Mesenchymal stem cell (in vitro differentiated cells and primary cell): ENCODE measurements at regions not wholly inside any gene's neighbourhood (a gene's known extent, or its start where the extent isn't known, plus 50 kb on each side); places are given as distances from the start of the nearest gene placed in this dataset.

Source experiments
- DNase-seq: peaks from one replicate; pipeline ENCODE4 v3.0.0-alpha.2; 2013
- H2AFZ ChIP-seq: one replicate; pipeline ENCODE4 v1.6.1; 2013; ENCODE audit warnings: low read depth, mild to moderate bottlenecking, control low read depth, inconsistent platforms, low read length, moderate library complexity
- H2AK5ac ChIP-seq: 2 replicates; pipeline ENCODE4 v1.6.1; 2013; ENCODE audit warnings: low read length, moderate library complexity, mild to moderate bottlenecking, inconsistent platforms; ENCODE audit not compliant: severe bottlenecking
- H2BK120ac ChIP-seq: one replicate; pipeline ENCODE4 v1.6.1; 2013; ENCODE audit warnings: low read depth, mild to moderate bottlenecking, inconsistent platforms, low read length, moderate library complexity
- H2BK12ac ChIP-seq, 2 experiments: one replicate each; pipeline ENCODE4 v1.6.1; 2013; ENCODE audit warnings: inconsistent platforms in 2 of 2, low read length in 2 of 2, mild to moderate bottlenecking in 2 of 2, moderate library complexity in 2 of 2, control low read depth in 1 of 2
- H2BK15ac ChIP-seq: one replicate; pipeline ENCODE4 v1.6.1; 2013; ENCODE audit warnings: mild to moderate bottlenecking, low read depth, inconsistent platforms; ENCODE audit not compliant: poor library complexity, severe bottlenecking
- H2BK5ac ChIP-seq: 2 replicates; pipeline ENCODE4 v1.6.1; 2013; ENCODE audit warnings: low read depth, mild to moderate bottlenecking, low read length, control low read depth, inconsistent platforms; ENCODE audit not compliant: poor library complexity, severe bottlenecking
- H3K14ac ChIP-seq, 2 experiments: one replicate each; pipeline ENCODE4 v1.6.1; 2013; ENCODE audit warnings: inconsistent platforms in 2 of 2, low read length in 2 of 2, control low read depth in 1 of 2, mild to moderate bottlenecking in 1 of 2, moderate library complexity in 1 of 2
- H3K18ac ChIP-seq, 2 experiments: one replicate each; pipeline ENCODE4 v1.6.1; 2013; ENCODE audit warnings: inconsistent platforms in 2 of 2, low read length in 2 of 2, control low read depth in 1 of 2, low read depth in 1 of 2, mild to moderate bottlenecking in 1 of 2
- H3K23ac ChIP-seq, 2 experiments: one replicate each; pipeline ENCODE4 v1.6.1; 2013; ENCODE audit warnings: inconsistent platforms in 2 of 2, low read length in 2 of 2, mild to moderate bottlenecking in 2 of 2, moderate library complexity in 2 of 2, control low read depth in 1 of 2
- H3K27ac ChIP-seq: 2 replicates; pipeline ENCODE4 v1.5.1; 2013; ENCODE audit warnings: mild to moderate bottlenecking, moderate library complexity, low read length, control low read depth, inconsistent platforms; ENCODE audit not compliant: poor library complexity, severe bottlenecking
- H3K27me3 ChIP-seq, 2 experiments: 2 replicates each; pipeline versions ENCODE4 v1.6.1 to v1.7.0; 2013; ENCODE audit warnings: low read length in 2 of 2, mild to moderate bottlenecking in 2 of 2, moderate library complexity in 2 of 2, control low read depth in 1 of 2, inconsistent platforms in 1 of 2; ENCODE audit not compliant: control insufficient read depth in 1 of 2, insufficient read depth in 1 of 2
- H3K36me3 ChIP-seq, 2 experiments: 2 replicates each; pipeline versions ENCODE4 v1.6.1 to v1.7.0; 2013; ENCODE audit warnings: low read length in 2 of 2, control low read depth in 1 of 2, inconsistent platforms in 1 of 2, low read depth in 1 of 2, mild to moderate bottlenecking in 1 of 2; ENCODE audit not compliant: insufficient read depth in 2 of 2, control insufficient read depth in 1 of 2
- H3K4ac ChIP-seq, 2 experiments: one replicate each; pipeline ENCODE4 v1.6.1; 2013; ENCODE audit warnings: inconsistent platforms in 2 of 2, low read length in 2 of 2, mild to moderate bottlenecking in 2 of 2, moderate library complexity in 2 of 2, control low read depth in 1 of 2, low read depth in 1 of 2
- H3K4me1 ChIP-seq: 2 replicates; pipeline ENCODE4 v1.6.1; 2013; ENCODE audit warnings: low read depth, low read length, control low read depth; ENCODE audit not compliant: control insufficient read depth, insufficient read depth
- H3K4me2 ChIP-seq: 2 replicates; pipeline ENCODE4 v1.6.1; 2013; ENCODE audit warnings: low read length, mild to moderate bottlenecking, inconsistent platforms; ENCODE audit not compliant: poor library complexity, severe bottlenecking
- H3K4me3 ChIP-seq, 2 experiments: 2 replicates each; pipeline versions ENCODE4 v1.5.1 to v1.7.0; 2013; ENCODE audit warnings: low read length in 2 of 2, mild to moderate bottlenecking in 2 of 2, control low read depth in 1 of 2, low read depth in 1 of 2; ENCODE audit not compliant: insufficient read depth in 1 of 2
- H3K79me1 ChIP-seq: replicated peaks from 2 replicates; pipeline ENCODE4 v1.6.1; 2013; ENCODE audit warnings: mild to moderate bottlenecking, control low read depth, low read length, inconsistent platforms; ENCODE audit not compliant: poor library complexity, severe bottlenecking
- H3K9ac ChIP-seq: 2 replicates; pipeline ENCODE4 v1.7.0; 2013; ENCODE audit warnings: mild to moderate bottlenecking, low read length, moderate library complexity
- H3K9me3 ChIP-seq: 2 replicates; pipeline ENCODE4 v1.7.0; 2013; ENCODE audit warnings: mild to moderate bottlenecking, low read length; ENCODE audit not compliant: control insufficient read depth
- H4K8ac ChIP-seq: one replicate; pipeline ENCODE4 v1.6.1; 2013; ENCODE audit warnings: inconsistent platforms, mild to moderate bottlenecking, low read length, moderate library complexity
- H4K91ac ChIP-seq: one replicate; pipeline ENCODE4 v1.6.1; 2013; ENCODE audit warnings: mild to moderate bottlenecking, low read length, inconsistent platforms
- WGBS: methylation state at CpG from one replicate; pipeline ENCODE4 v1.1.7; 2013; ENCODE audit warnings: mixed read lengths; 5-methylcytosine and 5-hydroxymethylcytosine counted together

GRCh38 chr4:14066979-14067378, 439.5 kb upstream of the BOD1L1 start:
- H3K14ac ChIP-seq: no peak overlapping the region
- H3K9me3 ChIP-seq: peaks cover under 1% of the 10 kb centered on the region
- no peak overlapping the region for H3K4me2 ChIP-seq
- H3K23ac ChIP-seq: no peak overlapping the region
- H4K8ac ChIP-seq: no peak overlapping the region
- H2BK12ac ChIP-seq: no peak overlapping the region
- no peak overlapping the region for H2BK15ac ChIP-seq
- H4K91ac ChIP-seq: no peak overlapping the region
- WGBS: 93% methylated on average over 1 of the region's 1 CpG
- no peak overlapping the region for H2BK5ac ChIP-seq
- H2AFZ ChIP-seq: no peak overlapping the region
- no peak overlapping the region for H2AK5ac ChIP-seq
- no peaks in the 10 kb centered on the region for H3K4me1 ChIP-seq
- DNase-seq: no peak
- no peak overlapping the region for H3K27ac ChIP-seq
- H3K36me3 ChIP-seq: no peaks in the 10 kb centered on the region
- no peak overlapping the region for H2BK120ac ChIP-seq
- H3K4ac ChIP-seq: no peak overlapping the region
- no peak overlapping the region for H3K18ac ChIP-seq
- no peaks in the 10 kb centered on the region for H3K27me3 ChIP-seq
- no peaks in the 10 kb centered on the region for H3K79me1 ChIP-seq
- H3K9ac ChIP-seq: no peak overlapping the region
- no peak overlapping the region for H3K4me3 ChIP-seq

DNA sequence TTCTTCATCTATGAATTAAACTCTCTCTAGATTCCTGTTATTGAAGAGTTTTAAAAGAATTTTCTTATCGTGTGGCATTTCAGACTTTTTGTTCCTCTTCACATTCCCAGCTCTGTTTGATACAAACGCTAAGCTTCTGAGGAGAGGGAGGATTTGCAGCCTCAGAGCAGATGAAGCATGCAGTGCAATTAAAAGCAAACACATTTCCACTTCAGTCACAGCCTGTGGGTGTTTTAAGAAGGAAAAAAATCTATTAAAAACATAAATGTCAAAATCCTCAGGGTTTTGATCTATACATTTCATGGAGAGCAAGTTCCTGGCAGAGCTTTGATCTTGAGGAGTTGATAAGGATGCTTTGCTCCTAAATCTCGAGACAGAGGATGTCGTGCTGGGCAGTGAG, 442.4 kb upstream of the BOD1L1 start:
- Histone ChIP-seq H3K9me3 (peaks cover 16% of the 10 kb centered on the region), H3K36me3 (no peaks in the 10 kb centered on the region), H3K4me1 (no peaks in the 10 kb centered on the region), H2AFZ (no peak overlapping the region), H3K9ac (no peak overlapping the region), H3K27me3 (no peaks in the 10 kb centered on the region), H2AK5ac (no peak overlapping the region), H3K23ac (no peak overlapping the region), H2BK5ac (no peak overlapping the region), H2BK120ac (no peak overlapping the region), H4K91ac (no peak overlapping the region), H3K14ac (no peak overlapping the region), H3K4ac (no peak overlapping the region), H3K4me3 (no peak overlapping the region), H3K18ac (no peak overlapping the region), H3K27ac (no peak overlapping the region), H3K79me1 (no peaks in the 10 kb centered on the region), H3K4me2 (no peak overlapping the region), H4K8ac (no peak overlapping the region), H2BK12ac (no peak overlapping the region), H2BK15ac (no peak overlapping the region)
- WGBS: 76% methylated on average over 2 of the region's 4 CpGs
- DNase-seq: no peak

- no peak overlapping the region for H2BK12ac ChIP-seq
- no peak overlapping the region for H2AFZ ChIP-seq
- H2BK15ac ChIP-seq: no peak overlapping the region
- no peak overlapping the region for H3K27ac ChIP-seq
- H3K4me2 ChIP-seq: no peak overlapping the region
- H3K9me3 ChIP-seq: peaks cover 16% of the 10 kb centered on the region
- H3K4ac ChIP-seq: no peak overlapping the region
- WGBS: 74% methylated on average over 5 of the region's 5 CpGs
- H3K79me1 ChIP-seq: no peaks in the 10 kb centered on the region
- H3K4me3 ChIP-seq: no peak overlapping the region
- H2BK120ac ChIP-seq: no peak overlapping the region
- no peak overlapping the region for H2BK5ac ChIP-seq
- H3K36me3 ChIP-seq: no peaks in the 10 kb centered on the region
- no peak overlapping the region for H2AK5ac ChIP-seq
- no peak overlapping the region for H3K18ac ChIP-seq
- no peak overlapping the region for H3K9ac ChIP-seq
- H3K4me1 ChIP-seq: no peaks in the 10 kb centered on the region
- no peak for DNase-seq
- H4K8ac ChIP-seq: no peak overlapping the region
- no peak overlapping the region for H4K91ac ChIP-seq
- no peak overlapping the region for H3K14ac ChIP-seq
- H3K27me3 ChIP-seq: no peaks in the 10 kb centered on the region
- no peak overlapping the region for H3K23ac ChIP-seq
Observed at GRCh38 chr4:14070289-14070880, 442.9 kb upstream of the BOD1L1 start.

DNA sequence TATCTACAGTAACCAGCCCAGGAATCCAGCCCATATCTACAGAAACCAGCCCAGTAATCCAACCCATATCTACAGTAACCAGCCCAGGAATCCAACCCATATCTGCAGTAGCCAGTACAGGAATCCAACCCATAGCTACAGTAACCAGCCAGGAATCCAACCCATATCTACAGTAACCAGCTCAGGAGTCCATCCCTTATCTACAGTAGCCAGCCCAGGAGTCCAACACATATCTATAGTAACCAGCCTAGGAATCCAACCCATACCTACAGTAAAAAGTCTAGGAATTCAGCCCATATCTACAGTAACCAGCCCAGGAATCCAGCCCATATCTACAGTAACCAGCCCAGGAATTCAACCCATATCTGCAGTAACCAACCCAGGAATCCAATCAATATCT, 445.0 kb upstream of the BOD1L1 start:
- H3K27me3 ChIP-seq: no peaks in the 10 kb centered on the region
- H3K4ac ChIP-seq: no peak overlapping the region
- H3K4me2 ChIP-seq: no peak overlapping the region
- DNase-seq: no peak
- H3K18ac ChIP-seq: no peak overlapping the region
- no peak overlapping the region for H4K91ac ChIP-seq
- H3K4me1 ChIP-seq: no peaks in the 10 kb centered on the region
- no peak overlapping the region for H2BK5ac ChIP-seq
- no peak overlapping the region for H2BK120ac ChIP-seq
- no peak overlapping the region for H3K27ac ChIP-seq
- no peak overlapping the region for H3K4me3 ChIP-seq
- H4K8ac ChIP-seq: no peak overlapping the region
- no peak overlapping the region for H3K14ac ChIP-seq
- H3K9ac ChIP-seq: no peak overlapping the region
- no peak overlapping the region for H2BK15ac ChIP-seq
- no peak overlapping the region for H2AFZ ChIP-seq
- no peak overlapping the region for H2BK12ac ChIP-seq
- H2AK5ac ChIP-seq: no peak overlapping the region
- no peaks in the 10 kb centered on the region for H3K36me3 ChIP-seq
- no peaks in the 10 kb centered on the region for H3K79me1 ChIP-seq
- peaks cover 16% of the 10 kb centered on the region for H3K9me3 ChIP-seq
- no peak overlapping the region for H3K23ac ChIP-seq
